ENCODE measurements at regions not wholly inside any gene's neighbourhood (a gene's known extent, or its start where the extent isn't known, plus 50 kb on each side); places are given as distances from the start of the nearest gene placed in this dataset.

- TF ChIP-seq, protein P1, sequence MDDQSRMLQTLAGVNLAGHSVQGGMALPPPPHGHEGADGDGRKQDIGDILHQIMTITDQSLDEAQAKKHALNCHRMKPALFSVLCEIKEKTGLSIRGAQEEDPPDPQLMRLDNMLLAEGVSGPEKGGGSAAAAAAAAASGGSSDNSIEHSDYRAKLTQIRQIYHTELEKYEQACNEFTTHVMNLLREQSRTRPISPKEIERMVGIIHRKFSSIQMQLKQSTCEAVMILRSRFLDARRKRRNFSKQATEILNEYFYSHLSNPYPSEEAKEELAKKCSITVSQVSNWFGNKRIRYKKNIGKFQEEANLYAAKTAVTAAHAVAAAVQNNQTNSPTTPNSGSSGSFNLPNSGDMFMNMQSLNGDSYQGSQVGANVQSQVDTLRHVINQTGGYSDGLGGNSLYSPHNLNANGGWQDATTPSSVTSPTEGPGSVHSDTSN (IDR thresholded peaks at IDR 0.05), result no peak
- TF ChIP-seq JUND (IDR thresholded peaks at IDR 0.05) (no peak), RAD21 (IDR thresholded peaks at IDR 0.05; ENCODE audit: low read length) (peak; percentile 52), TAF1 (IDR thresholded peaks at IDR 0.05; ENCODE audit: borderline replicate concordance, low read depth, low read length) (no peak), RCOR1 (IDR thresholded peaks at IDR 0.05; ENCODE audit: low read length) (peak; percentile 47; the same call in 1 of the 2 replicates), FOXM1 (IDR thresholded peaks at IDR 0.05; ENCODE audit: low read depth) (no peak), RFX5 (IDR thresholded peaks at IDR 0.05; ENCODE audit: low read length) (no peak), MXI1 (IDR thresholded peaks at IDR 0.05; ENCODE audit: low read depth, low read length) (peak; percentile 37; the same call in 1 of the 2 replicates), GATA2 (CRISPR knock-in tag; IDR thresholded peaks at IDR 0.05) (peak; percentile 73), EZH2phosphoT487 (IDR thresholded peaks at IDR 0.05; ENCODE audit: borderline replicate concordance, low read depth) (no peak), POLR2AphosphoS5 (IDR thresholded peaks at IDR 0.05; ENCODE audit: low read depth, low read length) (no peak), TEAD4 (IDR thresholded peaks at IDR 0.05; ENCODE audit: borderline replicate concordance, insufficient read depth) (no peak), CHD2 (IDR thresholded peaks at IDR 0.05; ENCODE audit: low read length, partially characterized antibody) (peak; percentile 48), EP300 (IDR thresholded peaks at IDR 0.05; ENCODE audit: borderline replicate concordance in 1 of 2, low read depth in 1 of 2, low read length in 1 of 2) (peak in 1 of 2 experiments; percentile 30; a peak in 1 of 4 replicates), ELF1 (IDR thresholded peaks at IDR 0.05) (no peak), SIN3A (IDR thresholded peaks at IDR 0.05; ENCODE audit: borderline replicate concordance, low read depth, low read length) (no peak), MEF2A (IDR thresholded peaks at IDR 0.05; ENCODE audit: borderline replicate concordance, low read depth) (no peak)
- TF ChIP-seq, protein P2, sequence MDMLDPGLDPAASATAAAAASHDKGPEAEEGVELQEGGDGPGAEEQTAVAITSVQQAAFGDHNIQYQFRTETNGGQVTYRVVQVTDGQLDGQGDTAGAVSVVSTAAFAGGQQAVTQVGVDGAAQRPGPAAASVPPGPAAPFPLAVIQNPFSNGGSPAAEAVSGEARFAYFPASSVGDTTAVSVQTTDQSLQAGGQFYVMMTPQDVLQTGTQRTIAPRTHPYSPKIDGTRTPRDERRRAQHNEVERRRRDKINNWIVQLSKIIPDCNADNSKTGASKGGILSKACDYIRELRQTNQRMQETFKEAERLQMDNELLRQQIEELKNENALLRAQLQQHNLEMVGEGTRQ (IDR thresholded peaks at IDR 0.05; ENCODE audit: borderline replicate concordance, low read depth, low read length), result no peak
- TF ChIP-seq, protein P3, sequence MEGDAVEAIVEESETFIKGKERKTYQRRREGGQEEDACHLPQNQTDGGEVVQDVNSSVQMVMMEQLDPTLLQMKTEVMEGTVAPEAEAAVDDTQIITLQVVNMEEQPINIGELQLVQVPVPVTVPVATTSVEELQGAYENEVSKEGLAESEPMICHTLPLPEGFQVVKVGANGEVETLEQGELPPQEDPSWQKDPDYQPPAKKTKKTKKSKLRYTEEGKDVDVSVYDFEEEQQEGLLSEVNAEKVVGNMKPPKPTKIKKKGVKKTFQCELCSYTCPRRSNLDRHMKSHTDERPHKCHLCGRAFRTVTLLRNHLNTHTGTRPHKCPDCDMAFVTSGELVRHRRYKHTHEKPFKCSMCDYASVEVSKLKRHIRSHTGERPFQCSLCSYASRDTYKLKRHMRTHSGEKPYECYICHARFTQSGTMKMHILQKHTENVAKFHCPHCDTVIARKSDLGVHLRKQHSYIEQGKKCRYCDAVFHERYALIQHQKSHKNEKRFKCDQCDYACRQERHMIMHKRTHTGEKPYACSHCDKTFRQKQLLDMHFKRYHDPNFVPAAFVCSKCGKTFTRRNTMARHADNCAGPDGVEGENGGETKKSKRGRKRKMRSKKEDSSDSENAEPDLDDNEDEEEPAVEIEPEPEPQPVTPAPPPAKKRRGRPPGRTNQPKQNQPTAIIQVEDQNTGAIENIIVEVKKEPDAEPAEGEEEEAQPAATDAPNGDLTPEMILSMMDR (IDR thresholded peaks at IDR 0.05), result no peak
- TF ChIP-seq, protein P4, sequence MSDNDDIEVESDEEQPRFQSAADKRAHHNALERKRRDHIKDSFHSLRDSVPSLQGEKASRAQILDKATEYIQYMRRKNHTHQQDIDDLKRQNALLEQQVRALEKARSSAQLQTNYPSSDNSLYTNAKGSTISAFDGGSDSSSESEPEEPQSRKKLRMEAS (IDR thresholded peaks at IDR 0.05; ENCODE audit: low read depth), result no peak
- TF ChIP-seq, protein P5, sequence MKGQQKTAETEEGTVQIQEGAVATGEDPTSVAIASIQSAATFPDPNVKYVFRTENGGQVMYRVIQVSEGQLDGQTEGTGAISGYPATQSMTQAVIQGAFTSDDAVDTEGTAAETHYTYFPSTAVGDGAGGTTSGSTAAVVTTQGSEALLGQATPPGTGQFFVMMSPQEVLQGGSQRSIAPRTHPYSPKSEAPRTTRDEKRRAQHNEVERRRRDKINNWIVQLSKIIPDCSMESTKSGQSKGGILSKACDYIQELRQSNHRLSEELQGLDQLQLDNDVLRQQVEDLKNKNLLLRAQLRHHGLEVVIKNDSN (IDR thresholded peaks at IDR 0.05; ENCODE audit: borderline replicate concordance, low read depth), result no peak
- H3K9me3 ChIP-seq, result no peaks in the 10 kb centered on the region
- DNase-seq, result peak; percentile 60
- no peaks in the 10 kb centered on the region for H3K36me3 ChIP-seq (replicated peaks in 1 of 2; ENCODE audit: control insufficient read depth in 1 of 2, insufficient read depth in 2 of 2, low read length in 1 of 2)
- H4K20me1 ChIP-seq (ENCODE audit: insufficient read depth), result no peaks in the 10 kb centered on the region
- 7% methylated on average over 11 of the region's 17 CpGs for WGBS (ENCODE audit: low lambda C conversion rate)
- ChIA-PET CTCF (interaction anchor here (0.6 to 7.9 kb wide), 13 partner anchors 8 to 566 kb away, joined by 3 to 81 read pairs (median 5); no protein-coding TSS in a partner anchor), POLR2A (no interaction called here)
- no peak overlapping the region for H2AFZ ChIP-seq (ENCODE audit: low read depth)
- H3K9ac ChIP-seq, result no peak overlapping the region
- no peaks in the 10 kb centered on the region for H3F3A ChIP-seq (replicated peaks; ENCODE audit: insufficient read depth)
- no peaks in the 10 kb centered on the region for H3K9me2 ChIP-seq
- no peak overlapping the region; a peak in 1 of 4 replicates for H3K27ac ChIP-seq (ENCODE audit: low read depth in 2 of 2, low read length in 1 of 2)
- no peak overlapping the region for H3K4me3 ChIP-seq (ENCODE audit: low read depth in 2 of 2, low read length in 1 of 2)
- no peak overlapping the region for H3K4me2 ChIP-seq
- peaks cover 0 to 27% of the 10 kb centered on the region in 2 experiments; a peak in 1 of 4 replicates for H3K4me1 ChIP-seq (ENCODE audit: control insufficient read depth in 1 of 2, insufficient read depth in 2 of 2, low read depth in 1 of 2, low read length in 1 of 2)
- no peaks in the 10 kb centered on the region for H3K79me2 ChIP-seq (ENCODE audit: insufficient read depth)
- H3K27me3 ChIP-seq (ENCODE audit: insufficient read depth), result no peaks in the 10 kb centered on the region
Measured at GRCh38 chr20:60214901-60215815, 256.9 kb downstream of the CDH26 start.

Measured in SK-N-SH (cell line).